ENCODE measurements at regions not wholly inside any gene's neighbourhood (a gene's known extent, or its start where the extent isn't known, plus 50 kb on each side); places are given as distances from the start of the nearest gene placed in this dataset.

DNA sequence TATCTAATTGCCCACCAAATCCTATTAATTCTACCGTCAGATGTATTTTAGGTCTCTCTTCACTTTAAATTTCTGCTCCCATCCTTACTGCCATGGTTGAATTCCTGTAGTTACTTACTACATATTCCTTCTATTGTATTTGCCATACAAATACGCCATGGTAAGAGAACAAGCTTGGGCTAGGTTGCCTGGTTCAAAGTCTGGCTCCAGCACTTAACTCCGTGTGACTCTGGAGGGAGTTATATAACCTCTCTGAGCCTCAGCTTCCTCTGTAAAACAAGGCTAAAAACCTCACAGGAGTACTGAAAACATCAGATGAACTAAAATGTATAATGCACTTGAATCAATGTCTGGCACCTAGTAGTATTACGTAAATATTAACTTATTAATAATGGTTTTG is 260.3 kb upstream of the RPS6KA3 start:
- Histone ChIP-seq H3K27me3 (no peaks in the 10 kb centered on the region), H3K4me3 (ENCODE audit: low read depth, low read length) (no peak overlapping the region), H3K9me3 (no peaks in the 10 kb centered on the region), H3K4me1 (peaks cover 9% of the 10 kb centered on the region), H3K36me3 (no peaks in the 10 kb centered on the region)
- no peak for DNase-seq
- TF ChIP-seq CTCF (IDR thresholded peaks at IDR 0.05; ENCODE audit: low read depth, low read length) = no peak

DNA sequence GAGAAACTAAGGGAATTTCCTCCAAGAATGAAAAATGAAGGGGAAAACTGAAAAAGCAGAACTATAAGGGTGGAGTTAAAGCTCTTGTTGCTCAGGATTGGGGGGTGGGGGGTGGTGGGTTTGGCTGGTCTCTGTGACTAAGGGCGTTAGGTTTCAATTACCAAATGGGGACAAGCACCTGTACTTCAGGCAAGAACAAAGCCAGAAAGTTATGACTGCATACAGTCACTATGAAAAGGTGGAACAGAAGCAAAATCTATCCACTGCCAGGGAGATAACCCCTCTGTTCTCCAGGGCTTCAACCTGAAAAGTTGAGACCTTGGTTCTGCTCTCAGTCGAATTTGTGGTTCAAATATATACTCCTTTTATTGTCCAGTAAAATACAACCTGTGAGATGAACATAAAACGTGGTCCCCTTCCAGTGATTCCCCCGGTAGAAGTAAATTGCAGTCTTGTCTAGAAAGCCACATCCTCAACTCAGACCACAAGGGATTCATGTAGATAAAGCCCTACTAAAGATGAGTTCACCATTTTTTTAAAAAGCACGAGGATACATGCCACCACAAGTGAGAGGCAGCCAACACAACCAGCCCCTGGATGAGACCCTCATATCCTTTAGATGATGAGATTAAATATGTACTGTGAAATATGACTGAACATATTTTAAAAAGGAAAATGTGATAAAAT is 257.1 kb upstream of the RPS6KA3 start:
- H3K4me1 ChIP-seq = peaks cover 3% of the 10 kb centered on the region; the same call in 1 of the 2 replicates
- H3K27me3 ChIP-seq = no peaks in the 10 kb centered on the region
- TF ChIP-seq CTCF (IDR thresholded peaks at IDR 0.05; ENCODE audit: low read depth, low read length) = no peak
- DNase-seq = no peak
- no peak overlapping the region for H3K4me3 ChIP-seq (ENCODE audit: low read depth, low read length)
- no peaks in the 10 kb centered on the region for H3K9me3 ChIP-seq
- no peaks in the 10 kb centered on the region for H3K36me3 ChIP-seq

DNA sequence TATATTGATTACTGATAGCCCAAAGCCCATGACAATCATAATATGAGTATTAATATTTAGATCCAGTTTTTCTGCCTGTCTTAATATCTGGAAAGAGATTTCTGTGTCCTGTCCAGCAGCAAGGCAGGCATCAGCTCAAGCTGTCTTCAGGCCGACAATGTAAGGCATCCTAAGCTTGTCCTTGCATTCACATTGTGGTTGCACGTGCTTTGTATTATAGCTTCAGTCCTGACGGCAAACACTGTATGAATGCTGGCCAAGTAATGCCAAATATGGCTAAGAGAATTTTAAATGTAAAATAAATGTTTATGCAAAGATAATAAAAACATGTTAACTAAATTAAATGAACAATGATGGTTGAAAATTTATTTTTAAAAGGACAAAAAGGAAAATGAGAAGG is 255.7 kb upstream of the RPS6KA3 start:
- Histone ChIP-seq H3K9me3 (no peaks in the 10 kb centered on the region), H3K27me3 (no peaks in the 10 kb centered on the region), H3K4me3 (ENCODE audit: low read depth, low read length) (no peak overlapping the region), H3K36me3 (no peaks in the 10 kb centered on the region), H3K4me1 (no peaks in the 10 kb centered on the region)
- TF ChIP-seq CTCF (IDR thresholded peaks at IDR 0.05; ENCODE audit: low read depth, low read length) = no peak
- DNase-seq = no peak

- no peaks in the 10 kb centered on the region for H3K4me1 ChIP-seq
- H3K27me3 ChIP-seq = no peaks in the 10 kb centered on the region
- TF ChIP-seq CTCF (IDR thresholded peaks at IDR 0.05; ENCODE audit: low read depth, low read length) = no peak
- H3K36me3 ChIP-seq = no peaks in the 10 kb centered on the region
- no peak for DNase-seq
- no peak overlapping the region for H3K4me3 ChIP-seq (ENCODE audit: low read depth, low read length)
- H3K9me3 ChIP-seq = no peaks in the 10 kb centered on the region
These were observed 254.5 kb upstream of the RPS6KA3 start for GRCh38 chrX:20521222-20521621.

- H3K4me1 ChIP-seq = no peaks in the 10 kb centered on the region
- no peak overlapping the region for H3K4me3 ChIP-seq (ENCODE audit: low read depth, low read length)
- TF ChIP-seq CTCF (IDR thresholded peaks at IDR 0.05; ENCODE audit: low read depth, low read length) = no peak
- no peak for DNase-seq
- no peaks in the 10 kb centered on the region for H3K9me3 ChIP-seq
- no peaks in the 10 kb centered on the region for H3K27me3 ChIP-seq
- H3K36me3 ChIP-seq = no peaks in the 10 kb centered on the region
These were observed 253.1 kb upstream of the RPS6KA3 start for GRCh38 chrX:20519826-20520225.

DNA sequence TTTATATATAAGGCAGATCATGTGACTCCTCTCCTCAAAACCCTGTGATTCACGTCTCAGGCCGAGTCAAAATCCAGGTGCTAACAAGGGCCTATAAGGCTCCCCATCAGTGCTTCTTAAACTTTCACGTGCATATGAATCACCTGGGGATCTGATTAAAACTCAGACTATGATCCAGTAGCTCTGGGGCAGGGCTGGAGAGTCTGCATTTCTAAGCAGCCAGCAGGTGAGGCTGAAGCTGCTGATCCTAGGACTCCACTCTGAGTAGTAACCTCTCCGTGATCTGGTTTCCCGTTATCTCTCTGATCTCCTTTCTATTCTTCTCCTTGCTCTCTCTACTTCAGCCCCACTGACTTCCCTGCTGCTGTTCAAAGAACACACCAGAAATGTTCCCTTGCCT is 252.4 kb upstream of the RPS6KA3 start:
- no peak overlapping the region for H3K4me3 ChIP-seq (ENCODE audit: low read depth, low read length)

More for the DNA sequence above, 252.4 kb upstream of the RPS6KA3 start:
- TF ChIP-seq CTCF (IDR thresholded peaks at IDR 0.05; ENCODE audit: low read depth, low read length) = no peak
- no peaks in the 10 kb centered on the region for H3K4me1 ChIP-seq
- no peak for DNase-seq
- no peaks in the 10 kb centered on the region for H3K27me3 ChIP-seq
- H3K36me3 ChIP-seq = no peaks in the 10 kb centered on the region
- no peaks in the 10 kb centered on the region for H3K9me3 ChIP-seq
